ENCODE measurements at regions not wholly inside any gene's neighbourhood (a gene's known extent, or its start where the extent isn't known, plus 50 kb on each side); places are given as distances from the start of the nearest gene placed in this dataset.

GRCh38 chr16:66099306-66099705, 267.2 kb upstream of the CDH5 start:
- no peak for TF ChIP-seq YY1 (IDR thresholded peaks at IDR 0.05; ENCODE audit: low read depth, low read length)
- TF ChIP-seq SP1 (IDR thresholded peaks at IDR 0.05; ENCODE audit: low read depth, low read length) = no peak
- no peak for TF ChIP-seq CTCF (IDR thresholded peaks at IDR 0.05; ENCODE audit: control extremely low read depth in 1 of 3, insufficient read depth in 1 of 3, low read depth in 1 of 3, low read length in 3 of 3)
- no peak for TF ChIP-seq EP300 (IDR thresholded peaks at IDR 0.05; ENCODE audit: borderline replicate concordance in 1 of 2, low read depth in 2 of 2, low read length in 2 of 2)
- TF ChIP-seq SP2 (IDR thresholded peaks at IDR 0.05; ENCODE audit: low read length) = no peak
- no peak for TF ChIP-seq POLR2A (IDR thresholded peaks at IDR 0.05; ENCODE audit: control extremely low read depth in 1 of 2, low read depth in 2 of 2, low read length in 2 of 2)
- no peak for TF ChIP-seq CEBPB (IDR thresholded peaks at IDR 0.05; ENCODE audit: low read depth, low read length)
- TF ChIP-seq ATF3 (IDR thresholded peaks at IDR 0.05; ENCODE audit: insufficient read depth, low read depth, low read length) = no peak
- no peak for TF ChIP-seq HDAC2 (IDR thresholded peaks at IDR 0.05; ENCODE audit: borderline replicate concordance in 1 of 2, low read depth in 2 of 2, low read length in 2 of 2)
- no peak for TF ChIP-seq POLR2AphosphoS5 (IDR thresholded peaks at IDR 0.05; ENCODE audit: low read depth, low read length)
- TF ChIP-seq RXRA (IDR thresholded peaks at IDR 0.05; ENCODE audit: insufficient read depth, low read depth, low read length) = no peak
- TF ChIP-seq NRF1 (IDR thresholded peaks at IDR 0.05; ENCODE audit: low read depth, low read length) = no peak
- no peak for TF ChIP-seq ZNF274 (IDR thresholded peaks at IDR 0.05; ENCODE audit: borderline replicate concordance, extremely low read depth, low read length)

All from H1 (cell line).